HEK293 (cell line): ENCODE measurements at regions not wholly inside any gene's neighbourhood (a gene's known extent, or its start where the extent isn't known, plus 50 kb on each side); places are given as distances from the start of the nearest gene placed in this dataset.

ENCODE experiments used
- HOXA7 ChIP-seq: sonication (generic); formaldehyde crosslinking; IDR thresholded peaks from 2 replicates; pipeline ENCODE4 v1.8.1; 2022; ENCODE audit warnings: missing genetic modification reagents, borderline replicate concordance
- KLF9 ChIP-seq: fragments of 450-650 bp; formaldehyde crosslinking; IDR thresholded peaks from 2 replicates; pipeline ENCODE4 v1.5.1; 2016; ENCODE audit warnings: missing biosample characterization, missing genetic modification characterization, low read depth
- YY1 ChIP-seq: fragments of 450-650 bp; formaldehyde crosslinking; IDR thresholded peaks from 2 replicates; pipeline ENCODE4 v1.5.1; 2018; ENCODE audit warnings: missing biosample characterization, missing genetic modification characterization
- ZBTB8A ChIP-seq: fragments of 450-650 bp; formaldehyde crosslinking; IDR thresholded peaks from 2 replicates; pipeline ENCODE4 v1.5.1; 2016; ENCODE audit warnings: missing biosample characterization, missing genetic modification characterization
- ZNF114 ChIP-seq: fragments of 450-650 bp; formaldehyde crosslinking; IDR thresholded peaks from 2 replicates; pipeline ENCODE4 v1.5.0; 2017; ENCODE audit warnings: missing biosample characterization, missing genetic modification characterization
- ZNF146 ChIP-seq: fragments of 450-650 bp; formaldehyde crosslinking; IDR thresholded peaks from 2 replicates; pipeline ENCODE4 v1.5.1; 2016; ENCODE audit warnings: missing biosample characterization, missing genetic modification characterization
- ZNF174 ChIP-seq: fragments of 450-650 bp; formaldehyde crosslinking; IDR thresholded peaks from 2 replicates; pipeline ENCODE4 v1.5.0; 2017; ENCODE audit warnings: missing biosample characterization, mild to moderate bottlenecking, missing genetic modification characterization
- ZNF202 ChIP-seq: fragments of 450-650 bp; formaldehyde crosslinking; IDR thresholded peaks from 2 replicates; pipeline ENCODE4 v1.5.1; 2016; ENCODE audit warnings: missing biosample characterization, missing genetic modification characterization, borderline replicate concordance
- ZNF394 ChIP-seq: fragments of 450-650 bp; formaldehyde crosslinking; IDR thresholded peaks from 2 replicates; pipeline ENCODE4 v1.5.1; 2016; ENCODE audit warnings: missing biosample characterization, missing genetic modification characterization, mild to moderate bottlenecking, moderate library complexity, borderline replicate concordance
- ZNF776 ChIP-seq: fragments of 450-650 bp; formaldehyde crosslinking; IDR thresholded peaks from 2 replicates; pipeline ENCODE4 v1.5.0; 2017; ENCODE audit warnings: missing biosample characterization, missing genetic modification characterization, borderline replicate concordance
- TF ChIP-seq, protein P1 (sequence below): fragments of 450-650 bp; formaldehyde crosslinking; IDR thresholded peaks from 2 replicates; pipeline ENCODE4 v1.5.1; 2016; ENCODE audit warnings: missing biosample characterization, missing genetic modification characterization
- TF ChIP-seq, protein P2 (sequence below): fragments of 450-650 bp; formaldehyde crosslinking; IDR thresholded peaks from 2 replicates; pipeline ENCODE4 v1.5.1; 2016; ENCODE audit warnings: missing biosample characterization, missing genetic modification characterization
- TF ChIP-seq, protein P3 (sequence below): fragments of 450-650 bp; formaldehyde crosslinking; IDR thresholded peaks from 2 replicates; pipeline ENCODE4 v1.5.1; 2016; ENCODE audit warnings: missing biosample characterization, missing genetic modification characterization

DNA sequence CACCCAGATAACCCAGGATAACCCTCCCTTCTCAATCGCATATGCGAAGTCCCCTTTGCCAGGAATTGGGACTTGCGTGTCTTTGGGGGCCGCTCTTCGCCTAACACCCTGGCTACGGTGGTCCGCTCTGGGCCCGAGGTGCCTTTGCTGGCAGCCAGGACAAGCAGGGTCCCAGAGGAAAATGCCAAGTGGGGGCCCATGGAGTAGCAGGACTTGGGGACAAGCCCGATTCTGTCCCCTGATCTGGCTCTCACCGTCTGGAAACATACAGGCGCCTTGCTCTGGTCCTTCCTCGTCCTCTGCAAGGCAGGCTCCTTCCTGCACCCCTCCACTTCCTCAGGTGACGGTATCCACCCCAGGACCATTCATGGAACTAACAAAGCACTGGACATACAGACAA lies 78.1 kb upstream of the UNC5A start:
- TF ChIP-seq ZNF394 = no peak
- TF ChIP-seq, protein P1, sequence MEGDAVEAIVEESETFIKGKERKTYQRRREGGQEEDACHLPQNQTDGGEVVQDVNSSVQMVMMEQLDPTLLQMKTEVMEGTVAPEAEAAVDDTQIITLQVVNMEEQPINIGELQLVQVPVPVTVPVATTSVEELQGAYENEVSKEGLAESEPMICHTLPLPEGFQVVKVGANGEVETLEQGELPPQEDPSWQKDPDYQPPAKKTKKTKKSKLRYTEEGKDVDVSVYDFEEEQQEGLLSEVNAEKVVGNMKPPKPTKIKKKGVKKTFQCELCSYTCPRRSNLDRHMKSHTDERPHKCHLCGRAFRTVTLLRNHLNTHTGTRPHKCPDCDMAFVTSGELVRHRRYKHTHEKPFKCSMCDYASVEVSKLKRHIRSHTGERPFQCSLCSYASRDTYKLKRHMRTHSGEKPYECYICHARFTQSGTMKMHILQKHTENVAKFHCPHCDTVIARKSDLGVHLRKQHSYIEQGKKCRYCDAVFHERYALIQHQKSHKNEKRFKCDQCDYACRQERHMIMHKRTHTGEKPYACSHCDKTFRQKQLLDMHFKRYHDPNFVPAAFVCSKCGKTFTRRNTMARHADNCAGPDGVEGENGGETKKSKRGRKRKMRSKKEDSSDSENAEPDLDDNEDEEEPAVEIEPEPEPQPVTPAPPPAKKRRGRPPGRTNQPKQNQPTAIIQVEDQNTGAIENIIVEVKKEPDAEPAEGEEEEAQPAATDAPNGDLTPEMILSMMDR (tag by site-specific recombination) = no peak
- no peak for TF ChIP-seq ZNF146 (tag by site-specific recombination)
- no peak for TF ChIP-seq ZBTB8A (tag by site-specific recombination)
- TF ChIP-seq, protein P2, sequence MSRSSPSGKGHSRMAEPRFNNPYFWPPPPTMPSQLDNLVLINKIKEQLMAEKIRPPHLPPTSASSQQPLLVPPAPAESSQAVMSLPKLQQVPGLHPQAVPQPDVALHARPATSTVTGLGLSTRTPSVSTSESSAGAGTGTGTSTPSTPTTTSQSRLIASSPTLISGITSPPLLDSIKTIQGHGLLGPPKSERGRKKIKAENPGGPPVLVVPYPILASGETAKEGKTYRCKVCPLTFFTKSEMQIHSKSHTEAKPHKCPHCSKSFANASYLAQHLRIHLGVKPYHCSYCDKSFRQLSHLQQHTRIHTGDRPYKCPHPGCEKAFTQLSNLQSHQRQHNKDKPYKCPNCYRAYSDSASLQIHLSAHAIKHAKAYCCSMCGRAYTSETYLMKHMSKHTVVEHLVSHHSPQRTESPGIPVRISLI (tag by site-specific recombination) = no peak
- TF ChIP-seq ZNF776 (tag by site-specific recombination) = no peak
- TF ChIP-seq ZNF174 = no peak
- TF ChIP-seq YY1 (tag by site-specific recombination) = no peak
- no peak for TF ChIP-seq ZNF114 (tag by site-specific recombination)
- TF ChIP-seq KLF9 (tag by site-specific recombination) = no peak
- TF ChIP-seq, protein P3, sequence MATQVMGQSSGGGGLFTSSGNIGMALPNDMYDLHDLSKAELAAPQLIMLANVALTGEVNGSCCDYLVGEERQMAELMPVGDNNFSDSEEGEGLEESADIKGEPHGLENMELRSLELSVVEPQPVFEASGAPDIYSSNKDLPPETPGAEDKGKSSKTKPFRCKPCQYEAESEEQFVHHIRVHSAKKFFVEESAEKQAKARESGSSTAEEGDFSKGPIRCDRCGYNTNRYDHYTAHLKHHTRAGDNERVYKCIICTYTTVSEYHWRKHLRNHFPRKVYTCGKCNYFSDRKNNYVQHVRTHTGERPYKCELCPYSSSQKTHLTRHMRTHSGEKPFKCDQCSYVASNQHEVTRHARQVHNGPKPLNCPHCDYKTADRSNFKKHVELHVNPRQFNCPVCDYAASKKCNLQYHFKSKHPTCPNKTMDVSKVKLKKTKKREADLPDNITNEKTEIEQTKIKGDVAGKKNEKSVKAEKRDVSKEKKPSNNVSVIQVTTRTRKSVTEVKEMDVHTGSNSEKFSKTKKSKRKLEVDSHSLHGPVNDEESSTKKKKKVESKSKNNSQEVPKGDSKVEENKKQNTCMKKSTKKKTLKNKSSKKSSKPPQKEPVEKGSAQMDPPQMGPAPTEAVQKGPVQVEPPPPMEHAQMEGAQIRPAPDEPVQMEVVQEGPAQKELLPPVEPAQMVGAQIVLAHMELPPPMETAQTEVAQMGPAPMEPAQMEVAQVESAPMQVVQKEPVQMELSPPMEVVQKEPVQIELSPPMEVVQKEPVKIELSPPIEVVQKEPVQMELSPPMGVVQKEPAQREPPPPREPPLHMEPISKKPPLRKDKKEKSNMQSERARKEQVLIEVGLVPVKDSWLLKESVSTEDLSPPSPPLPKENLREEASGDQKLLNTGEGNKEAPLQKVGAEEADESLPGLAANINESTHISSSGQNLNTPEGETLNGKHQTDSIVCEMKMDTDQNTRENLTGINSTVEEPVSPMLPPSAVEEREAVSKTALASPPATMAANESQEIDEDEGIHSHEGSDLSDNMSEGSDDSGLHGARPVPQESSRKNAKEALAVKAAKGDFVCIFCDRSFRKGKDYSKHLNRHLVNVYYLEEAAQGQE (tag by site-specific recombination) = no peak
- no peak for TF ChIP-seq ZNF202 (tag by site-specific recombination)
- TF ChIP-seq HOXA7 (CRISPR knock-in tag) = no peak
